SIG-M5 (cell line): ENCODE measurements at regions not wholly inside any gene's neighbourhood (a gene's known extent, or its start where the extent isn't known, plus 50 kb on each side); places are given as distances from the start of the nearest gene placed in this dataset.
"Not testable (repeated sequence)": the region's sequence is repeated elsewhere in the genome, so short reads cannot be mapped to it uniquely, and the experiment has no call there.

Experiments used
- DNase-seq: peaks from one replicate; lab custom pipeline; 2025; lab: John Stamatoyannopoulos, UW

- no peak for DNase-seq
Measured at GRCh38 chr2:56981554-56981953, 797.8 kb downstream of the CCDC85A start.

GRCh38 chr2:56985609-56986008, 801.8 kb downstream of the CCDC85A start:
- DNase-seq: no peak

- DNase-seq: no peak
Measured at GRCh38 chr2:57022496-57022895, 838.7 kb downstream of the CCDC85A start.

DNA sequence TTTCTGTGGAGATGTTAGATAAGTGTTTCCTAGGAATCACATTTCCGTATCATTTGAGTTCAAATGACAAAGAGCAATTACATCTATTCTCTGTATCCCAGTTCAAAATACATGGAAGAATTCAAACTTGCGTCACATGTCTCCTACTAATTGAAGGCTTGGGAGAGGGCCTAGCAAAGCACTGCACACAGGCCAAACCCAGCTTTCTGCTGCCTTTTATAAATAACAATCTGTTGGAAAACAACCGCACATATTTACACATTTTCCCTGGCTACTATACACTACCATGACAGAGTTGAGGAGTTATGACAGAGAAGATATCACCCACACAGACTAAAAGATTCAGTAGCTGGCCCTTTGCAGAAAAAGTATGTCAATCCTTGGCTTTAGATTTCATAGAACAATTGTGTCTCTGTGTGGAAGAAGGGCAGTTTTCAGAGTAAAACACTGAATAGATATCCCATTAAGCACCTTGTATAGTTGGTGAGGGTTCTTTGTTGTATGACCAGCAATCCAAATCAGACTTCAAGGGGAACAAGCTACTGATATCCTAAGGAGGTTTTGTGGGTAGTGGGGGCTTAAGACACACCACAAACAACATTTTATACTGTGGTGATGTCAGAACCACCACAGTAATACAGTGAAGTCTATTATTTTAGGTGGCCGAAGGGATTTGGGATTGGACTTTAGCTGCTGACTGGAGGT, 861.3 kb downstream of the CCDC85A start:
- DNase-seq: no peak

DNA sequence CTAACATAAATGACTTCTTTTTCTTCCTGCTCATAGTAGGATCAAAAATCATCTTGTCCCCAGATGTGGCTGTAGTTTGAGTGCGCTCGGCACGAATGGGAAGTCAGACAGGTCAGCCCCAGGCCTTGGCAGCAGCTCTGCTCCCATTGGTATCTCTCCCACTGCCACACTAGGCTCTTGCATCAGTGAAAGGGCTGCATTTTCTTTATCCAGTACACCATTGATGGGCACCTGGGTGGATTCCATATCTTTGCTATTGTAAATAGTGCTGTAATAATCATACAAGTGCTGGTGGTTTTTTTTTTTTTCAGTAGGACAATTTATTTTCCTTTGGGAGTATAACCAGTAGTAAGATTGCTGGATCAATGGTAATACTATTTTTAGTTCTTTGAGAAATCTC, 865.5 kb downstream of the CCDC85A start:
- DNase-seq: no peak

GRCh38 chr2:57050007-57050406, 866.2 kb downstream of the CCDC85A start:
- DNase-seq: no peak

DNA sequence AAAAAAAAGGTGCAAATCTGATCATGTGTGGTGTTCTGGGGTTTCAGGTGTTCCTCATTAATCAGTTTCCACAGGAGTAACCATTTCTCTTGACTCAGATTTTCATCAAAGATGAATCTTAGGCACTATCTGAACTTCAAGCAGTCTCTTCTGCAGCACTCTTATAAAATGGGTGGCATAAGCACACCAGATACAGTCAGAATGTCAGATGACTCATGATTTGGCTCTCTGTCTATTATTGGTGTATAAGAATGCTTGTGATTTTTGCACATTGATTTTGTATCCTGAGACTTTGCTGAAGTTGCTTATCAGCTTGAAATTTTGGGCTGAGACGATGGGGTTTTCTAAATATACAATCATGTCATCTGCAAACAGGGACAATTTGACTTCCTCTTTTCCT, 882.5 kb downstream of the CCDC85A start:
- DNase-seq: not testable (repeated sequence)

DNA sequence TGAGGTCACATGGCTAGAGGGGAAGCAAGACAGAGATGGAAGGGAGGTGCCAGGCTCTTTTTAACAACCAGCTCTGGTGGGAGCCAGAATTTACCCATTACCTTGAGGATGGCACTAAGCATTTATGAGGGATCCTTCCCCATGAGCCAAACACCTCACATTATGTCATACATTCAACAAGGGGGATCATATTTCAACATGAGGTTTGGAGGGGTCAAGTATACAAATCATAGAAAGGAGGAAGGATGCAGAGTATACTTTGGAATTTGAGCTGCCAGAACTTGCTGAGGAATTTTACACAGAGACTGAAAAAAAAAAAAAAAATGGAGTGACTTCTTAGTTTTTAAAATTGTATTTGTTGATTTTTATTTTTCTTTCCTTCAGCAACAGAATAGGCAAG, 891.4 kb downstream of the CCDC85A start:
- DNase-seq: no peak

GRCh38 chr2:57080035-57080434, 896.2 kb downstream of the CCDC85A start:
- no peak for DNase-seq

- no peak for DNase-seq
Measured at GRCh38 chr2:57084697-57085281, 901.0 kb downstream of the CCDC85A start.

- no peak for DNase-seq
Measured at GRCh38 chr2:57093020-57093419, 909.2 kb downstream of the CCDC85A start.

GRCh38 chr2:57097855-57098254, 914.1 kb downstream of the CCDC85A start:
- DNase-seq: no peak

- DNase-seq: no peak
Measured at GRCh38 chr2:57100436-57100835, 916.6 kb downstream of the CCDC85A start.

- DNase-seq: no peak
Measured at GRCh38 chr2:57105694-57106093, 921.9 kb downstream of the CCDC85A start.

DNA sequence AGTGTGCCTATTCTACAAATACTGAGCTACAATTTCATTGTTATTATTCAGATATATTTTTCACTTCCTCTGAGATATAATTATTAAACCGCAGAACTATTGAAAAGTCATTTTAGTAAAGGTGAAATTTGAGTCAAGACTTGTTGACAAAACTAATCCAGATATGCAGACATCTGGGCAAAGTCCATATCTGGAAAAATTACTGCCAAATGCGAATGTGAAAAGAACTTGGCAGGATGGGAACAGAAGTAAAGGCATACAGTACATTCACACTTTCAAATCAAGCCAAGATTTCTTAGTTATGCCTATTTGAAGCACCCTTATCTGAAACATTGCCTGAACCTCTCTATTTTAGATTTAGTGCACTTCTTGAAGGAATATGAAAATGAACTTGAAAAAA, 923.6 kb downstream of the CCDC85A start:
- DNase-seq: no peak

GRCh38 chr2:57111531-57111930, 927.7 kb downstream of the CCDC85A start:
- DNase-seq: no peak

DNA sequence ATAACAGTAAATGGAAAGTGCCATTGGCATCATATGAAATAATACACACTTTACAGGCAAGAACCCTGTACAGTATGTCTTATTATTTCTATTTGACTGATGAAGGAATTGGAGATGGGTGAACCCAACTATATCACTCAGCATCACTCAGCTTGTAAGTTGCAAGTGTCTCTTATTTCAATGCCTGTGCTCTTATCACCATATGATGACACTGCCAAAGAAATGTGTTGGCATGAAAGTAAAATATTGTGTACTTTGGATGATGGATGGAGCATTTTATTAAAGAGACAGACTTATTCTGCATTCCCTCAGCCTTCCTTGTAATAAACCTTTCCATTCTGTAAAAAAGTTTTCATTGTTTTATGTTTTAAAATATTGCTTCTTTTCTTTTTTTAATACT, 927.5 kb upstream of the VRK2 start:
- DNase-seq: no peak

- DNase-seq: no peak
Measured at GRCh38 chr2:57126410-57126809, 920.2 kb upstream of the VRK2 start.

GRCh38 chr2:57139179-57139578, 907.4 kb upstream of the VRK2 start:
- DNase-seq: no peak

DNA sequence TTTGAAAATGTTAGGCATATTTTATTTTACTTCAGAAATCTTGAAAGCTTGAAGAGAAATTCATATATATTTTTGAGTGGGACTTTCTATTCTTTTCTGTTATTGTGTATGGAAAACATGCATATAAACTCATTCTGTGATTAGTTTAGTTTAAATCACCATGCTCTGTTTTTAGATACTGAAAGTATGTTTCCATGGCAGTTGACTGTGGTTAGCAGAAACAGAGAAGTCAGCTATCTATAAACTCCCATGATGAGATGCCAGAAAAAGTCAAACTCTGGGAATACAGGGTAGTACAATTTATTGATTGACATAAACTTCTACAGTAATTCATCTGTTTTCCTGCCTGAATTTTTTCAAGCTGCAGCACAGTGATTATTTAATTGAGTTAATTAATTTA, 905.3 kb upstream of the VRK2 start:
- DNase-seq: no peak

GRCh38 chr2:57146951-57147350, 899.7 kb upstream of the VRK2 start:
- no peak for DNase-seq

DNA sequence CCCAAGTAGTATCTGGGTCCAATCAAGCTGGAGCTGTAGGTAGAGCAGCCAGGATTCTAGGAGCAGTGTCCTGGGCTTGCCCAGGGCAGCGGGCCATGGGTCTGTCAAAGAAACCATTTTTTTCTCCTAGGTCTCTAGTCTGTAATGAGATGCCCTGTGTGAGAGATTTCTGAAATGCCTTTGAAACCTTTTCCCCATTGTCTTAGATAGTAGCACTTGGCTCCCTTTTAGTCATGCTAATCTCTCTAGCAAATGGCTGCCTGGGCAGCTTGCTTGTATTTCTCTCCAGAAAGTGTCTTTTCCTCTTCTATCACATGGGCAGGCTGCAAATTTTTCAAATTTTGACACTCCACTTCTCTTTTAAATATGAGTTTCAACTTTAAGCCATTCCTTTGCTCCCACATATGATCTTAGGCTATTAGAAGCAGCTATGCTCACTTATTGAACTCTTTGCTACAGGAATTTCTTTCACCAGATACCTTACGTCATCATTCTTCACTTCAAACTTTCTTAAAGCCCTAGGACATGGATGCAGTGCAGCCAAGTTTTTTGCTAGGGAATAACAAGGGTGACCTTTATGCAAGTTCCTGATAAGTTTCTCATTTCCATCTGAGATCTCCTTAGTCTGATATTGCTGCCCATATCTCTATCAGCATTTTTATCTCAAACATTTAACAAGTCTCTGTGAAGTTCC, 890.2 kb upstream of the VRK2 start:
- DNase-seq: no peak

DNA sequence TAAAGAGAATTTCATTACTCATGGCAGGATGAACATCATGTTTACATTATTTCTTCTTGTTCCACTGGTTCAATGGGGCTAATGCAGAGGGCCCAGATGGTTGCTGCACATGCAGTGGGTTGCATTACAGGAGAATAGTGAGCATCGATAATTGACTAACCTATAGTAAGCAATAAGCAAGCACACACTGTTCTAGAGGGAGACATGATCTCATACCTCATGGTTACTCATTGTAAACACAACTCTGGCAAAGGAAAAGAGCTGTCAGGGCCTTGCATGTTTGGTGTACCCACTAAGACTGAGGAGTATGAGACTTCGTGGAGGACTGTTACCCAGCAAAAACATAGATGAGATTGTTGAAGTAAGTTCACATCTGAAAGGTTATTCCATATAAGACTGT, 885.6 kb upstream of the VRK2 start:
- DNase-seq: no peak

DNA sequence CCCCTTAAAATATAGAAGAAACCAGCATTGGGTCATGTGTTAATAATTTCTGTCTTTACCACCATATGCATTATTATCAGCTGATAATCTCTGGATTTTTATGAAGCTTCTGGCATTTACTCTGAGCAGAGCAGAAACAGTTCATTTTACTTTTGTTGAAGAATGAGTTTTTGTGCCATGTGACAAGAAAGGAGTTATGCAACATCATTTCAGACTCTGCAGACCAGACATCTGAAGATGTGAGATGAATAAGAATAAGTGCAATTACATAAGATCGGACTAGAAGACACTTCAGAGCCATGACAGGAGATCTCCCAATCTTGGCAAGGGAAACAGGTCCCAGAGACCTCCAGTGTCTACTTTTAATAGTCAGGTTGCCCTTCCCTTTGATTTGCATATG, 869.4 kb upstream of the VRK2 start:
- DNase-seq: no peak
